Lung (tissue), 11 donors: ENCODE measurements at regions not wholly inside any gene's neighbourhood (a gene's known extent, or its start where the extent isn't known, plus 50 kb on each side); places are given as distances from the start of the nearest gene placed in this dataset.
A peak's percentile ranks its signal among the peaks of the same experiment; 100 is the strongest.
"Not testable (repeated sequence)": the region's sequence is repeated elsewhere in the genome, so short reads cannot be mapped to it uniquely, and the experiment has no call there.

Experiments used
- ATAC-seq: fragments of 200-7000 bp; cut with Tn5 transposase; one replicate; pipeline ENCODE4 v1.9.1; 2020; ENCODE audit warnings: moderate number of reproducible peaks; ENCODE audit not compliant: insufficient read depth, low FRiP score
- DNase-seq, 3 donors: peaks; one replicate each; pipeline ENCODE4 v3.0.0-alpha.2; 2013 to 2017
- H3K27ac ChIP-seq, 2 donors: one replicate each; pipeline ENCODE4 v1.5.1; 2013; ENCODE audit warnings: mild to moderate bottlenecking in 2 of 2, moderate library complexity in 2 of 2, control low read depth in 1 of 2, inconsistent platforms in 1 of 2, low read depth in 1 of 2, low read length in 1 of 2
- H3K27me3 ChIP-seq, 3 donors: one replicate each; pipeline ENCODE4 v1.5.1; 2013; ENCODE audit warnings: low read length in 2 of 3; ENCODE audit not compliant: control insufficient read depth in 3 of 3, insufficient read depth in 3 of 3
- H3K36me3 ChIP-seq, 4 donors: one replicate each; pipeline ENCODE4 v1.5.1; 2013; ENCODE audit warnings: low read length in 4 of 4, mild to moderate bottlenecking in 1 of 4, moderate library complexity in 1 of 4; ENCODE audit not compliant: control insufficient read depth in 4 of 4, insufficient read depth in 4 of 4
- H3K4me1 ChIP-seq, 5 donors: one replicate each; pipeline ENCODE4 v1.5.1; 2013; ENCODE audit warnings: low read length in 5 of 5, mild to moderate bottlenecking in 2 of 5, moderate library complexity in 1 of 5; ENCODE audit not compliant: control insufficient read depth in 5 of 5, insufficient read depth in 5 of 5
- H3K4me3 ChIP-seq: one replicate; pipeline ENCODE4 v1.5.1; 2013; ENCODE audit warnings: mild to moderate bottlenecking, control low read depth, moderate library complexity
- H3K9ac ChIP-seq, 2 donors: one replicate each; pipeline ENCODE4 v1.5.1; 2013; ENCODE audit warnings: low read length in 2 of 2, control low read depth in 1 of 2; ENCODE audit not compliant: insufficient read depth in 1 of 2
- H3K9me3 ChIP-seq, 4 donors: one replicate each; pipeline ENCODE4 v1.5.1; 2013; ENCODE audit warnings: low read length in 3 of 4, mild to moderate bottlenecking in 1 of 4, moderate library complexity in 1 of 4; ENCODE audit not compliant: control insufficient read depth in 4 of 4, insufficient read depth in 3 of 4
- CTCF ChIP-seq: IDR thresholded peaks from 2 replicates; pipeline ENCODE4 v1.5.1; 2012; ENCODE audit warnings: mild to moderate bottlenecking; ENCODE audit errors: control extremely low read depth, extremely low read depth
- WGBS, 2 donors: extraction: QIAGEN DNeasy Blood & Tissue Kit; methylation state at CpG; one replicate each; pipeline ENCODE4 v1.1.7; 2013; 5-methylcytosine and 5-hydroxymethylcytosine counted together
- donor health status: control.
- donor health status: control.
- donor health status: Bipolar disorder and iron deficiency.
- donor health status: healthy.
- donor health status: DM: yes; HTN: yes; CAD: no.

GRCh38 chr10:30708234-30708633 lies 78.7 kb upstream of the LYZL2 start:
- no peak for TF ChIP-seq CTCF
- ATAC-seq (no peak), DNase-seq (no peak)
- Histone ChIP-seq H3K36me3 (no peaks in the 10 kb centered on the region), H3K9ac (no peak overlapping the region), H3K27me3 (no peaks in the 10 kb centered on the region), H3K9me3 (peaks cover 0 to 2% (median 0%) of the 10 kb centered on the region in 4 donors), H3K27ac (no peak overlapping the region), H3K4me3 (no peak overlapping the region), H3K4me1 (peaks cover 0 to 2% (median 0%) of the 10 kb centered on the region in 5 donors)
- WGBS, 2 donors, result 91 to 94% methylated on average over 3 of the region's 3 CpGs

GRCh38 chr10:30706189-30706588 lies 76.6 kb upstream of the LYZL2 start:
- H3K9ac ChIP-seq, DNase-seq, H3K27ac ChIP-seq, H3K4me3 ChIP-seq, H3K27me3 ChIP-seq, ATAC-seq, H3K36me3 ChIP-seq, H3K9me3 ChIP-seq, H3K4me1 ChIP-seq: not testable (repeated sequence)
- WGBS, 2 donors, result 86 to 100% methylated on average over 1 of the region's 1 CpG

GRCh38 chr10:30705625-30706149 lies 76.1 kb upstream of the LYZL2 start:
- 44 to 68% methylated on average over 9 of the region's 9 CpGs for whole genome bisulfite sequencing, 2 donors
- H3K27me3 ChIP-seq, result no peaks in the 10 kb centered on the region
- H3K4me3 ChIP-seq, result no peak overlapping the region
- DNase-seq, result no peak
- no peak for TF ChIP-seq CTCF
- no peak for ATAC-seq
- H3K36me3 ChIP-seq, result no peaks in the 10 kb centered on the region
- H3K4me1 ChIP-seq, result peaks cover 0 to 8% (median 0%) of the 10 kb centered on the region in 5 donors
- peaks cover 0 to under 1% (median 0%) of the 10 kb centered on the region in 4 donors for H3K9me3 ChIP-seq
- H3K27ac ChIP-seq, result peak overlapping the region in 1 of 2 donors; percentile 4
- H3K9ac ChIP-seq, result no peak overlapping the region

GRCh38 chr10:30705101-30705624 lies 75.6 kb upstream of the LYZL2 start:
- TF ChIP-seq CTCF, result no peak
- Histone ChIP-seq H3K9ac (no peak overlapping the region), H3K4me3 (no peak overlapping the region), H3K27me3 (no peaks in the 10 kb centered on the region), H3K9me3 (no peaks in the 10 kb centered on the region), H3K27ac (no peak overlapping the region), H3K4me1 (peaks cover 0 to 8% (median 0%) of the 10 kb centered on the region in 5 donors), H3K36me3 (no peaks in the 10 kb centered on the region)
- WGBS, 2 donors, result 14 to 29% methylated on average over 9 of the region's 9 CpGs
- DNase-seq, result no peak
- ATAC-seq, result no peak

GRCh38 chr10:30704601-30705100 lies 75.1 kb upstream of the LYZL2 start:
- not testable (repeated sequence) for H3K36me3 ChIP-seq, H3K27me3 ChIP-seq, H3K4me3 ChIP-seq, H3K4me1 ChIP-seq, H3K9me3 ChIP-seq, DNase-seq, H3K27ac ChIP-seq, H3K9ac ChIP-seq, ATAC-seq
- 68 to 76% methylated on average over 14 of the region's 14 CpGs for WGBS, 2 donors
